Suprapubic skin (tissue), 4 donors: ENCODE measurements at regions not wholly inside any gene's neighbourhood (a gene's known extent, or its start where the extent isn't known, plus 50 kb on each side); places are given as distances from the start of the nearest gene placed in this dataset.

Source experiments
- CTCF ChIP-seq, 2 donors: fragments of 200-600 bp in 1 of 2; fragments of 450-650 bp in 1 of 2; sonication (generic) in 1 of 2; IDR thresholded peaks; one replicate each; pipeline ENCODE4 v1.5.1; 2016 to 2019; ENCODE audit warnings: antibody characterized with exemption in 2 of 2, mild to moderate bottlenecking in 1 of 2, moderate library complexity in 1 of 2
- EP300 ChIP-seq: sonication (generic); formaldehyde crosslinking; IDR thresholded peaks from one replicate; pipeline ENCODE4 v1.6.1; 2017; ENCODE audit warnings: antibody characterized with exemption
- POLR2A ChIP-seq, 2 donors: fragments of 450-650 bp; IDR thresholded peaks; one replicate each; pipeline ENCODE4 v1.6.1; 2017; ENCODE audit warnings: antibody characterized with exemption in 2 of 2, mild to moderate bottlenecking in 2 of 2, moderate library complexity in 2 of 2
- POLR2AphosphoS5 ChIP-seq, 3 donors: sonication (generic); formaldehyde crosslinking; IDR thresholded peaks; one replicate each; pipeline ENCODE4 v1.6.1; 2017; ENCODE audit warnings: antibody characterized with exemption in 3 of 3

GRCh38 chr5:2892466-2893000 is 141.1 kb upstream of the IRX2 start:
- TF ChIP-seq CTCF (IDR thresholded peaks at IDR 0.05): no peak
- no peak for TF ChIP-seq EP300
- no peak for TF ChIP-seq POLR2A (IDR thresholded peaks at IDR 0.05)
- no peak for TF ChIP-seq POLR2AphosphoS5 (IDR thresholded peaks at IDR 0.05)
